Erythroblast (primary cell): ENCODE measurements at regions not wholly inside any gene's neighbourhood (a gene's known extent, or its start where the extent isn't known, plus 50 kb on each side); places are given as distances from the start of the nearest gene placed in this dataset.

ENCODE experiments used
- DNase-seq, 2 experiments: peaks; one replicate each; lab custom pipeline; 2025; lab: John Stamatoyannopoulos, UW
- GATA1 ChIP-seq: IDR thresholded peaks from 2 replicates; pipeline ENCODE4 v1.6.1; 2011; ENCODE audit warnings: low read depth, mild to moderate bottlenecking, control low read depth, low read length, moderate library complexity
- POLR2A ChIP-seq: IDR thresholded peaks from 2 replicates; pipeline ENCODE4 v1.6.1; 2011; ENCODE audit warnings: mild to moderate bottlenecking, low read length

DNA sequence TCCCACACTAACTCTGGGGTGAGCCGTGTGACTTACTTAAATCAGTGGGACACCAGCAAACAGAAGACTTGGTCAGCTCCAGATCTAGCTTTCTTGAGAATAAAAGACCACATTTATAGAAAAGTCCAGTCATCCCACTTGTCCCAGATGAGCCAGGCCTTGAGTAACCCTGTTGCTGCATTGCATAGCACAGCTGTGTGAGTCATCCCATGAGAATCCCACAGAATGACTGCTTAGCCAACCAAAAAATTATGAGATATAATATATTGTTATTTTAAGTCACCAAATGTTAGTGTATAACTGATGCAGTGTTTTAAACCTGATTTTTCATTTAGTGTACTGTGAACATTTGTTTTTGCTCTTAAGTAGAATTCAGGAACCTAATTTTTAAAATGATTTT is 94.2 kb upstream of the FSHR start:
- no peak for DNase-seq
- no peak for TF ChIP-seq POLR2A
- no peak for TF ChIP-seq GATA1

DNA sequence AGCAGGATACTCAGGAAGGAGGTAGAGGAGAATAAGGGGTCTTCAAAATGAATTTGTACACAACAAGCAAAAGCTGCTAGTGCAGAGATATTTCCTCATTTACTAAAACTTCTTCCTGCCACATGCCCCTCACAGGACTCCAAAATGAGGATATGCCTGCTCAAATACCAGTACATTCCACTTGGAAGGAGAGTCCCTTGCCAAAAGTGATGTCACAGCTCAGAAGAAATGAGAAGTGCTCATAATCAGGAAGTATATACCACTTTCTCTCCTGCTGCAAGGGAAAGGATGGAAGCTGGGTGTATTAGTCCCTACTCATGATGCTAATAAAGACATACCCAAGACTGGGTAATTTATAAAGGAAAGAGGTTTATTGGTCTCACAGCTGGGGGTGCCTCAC is 87.7 kb upstream of the FSHR start:
- no peak for DNase-seq
- TF ChIP-seq POLR2A = no peak
- no peak for TF ChIP-seq GATA1

DNA sequence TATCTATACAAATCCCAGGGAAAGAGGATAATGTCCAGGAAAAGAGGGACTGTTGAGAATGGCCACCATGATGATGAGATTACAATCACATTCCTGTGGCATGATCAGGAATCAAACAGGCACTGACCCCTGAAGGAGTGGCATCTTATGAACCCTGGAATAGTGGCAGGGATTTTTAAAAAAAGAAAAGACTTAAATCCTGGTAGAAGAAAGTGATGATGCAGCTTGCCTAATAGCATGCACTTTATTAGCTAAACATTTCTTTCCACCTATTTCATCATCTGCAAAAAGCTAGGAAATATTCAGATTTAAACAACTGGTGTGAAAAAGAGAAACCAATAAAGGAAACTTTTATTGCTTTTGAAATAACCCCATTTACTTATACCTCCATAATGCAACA is 87.2 kb upstream of the FSHR start:
- no peak for TF ChIP-seq GATA1
- no peak for TF ChIP-seq POLR2A
- no peak for DNase-seq

DNA sequence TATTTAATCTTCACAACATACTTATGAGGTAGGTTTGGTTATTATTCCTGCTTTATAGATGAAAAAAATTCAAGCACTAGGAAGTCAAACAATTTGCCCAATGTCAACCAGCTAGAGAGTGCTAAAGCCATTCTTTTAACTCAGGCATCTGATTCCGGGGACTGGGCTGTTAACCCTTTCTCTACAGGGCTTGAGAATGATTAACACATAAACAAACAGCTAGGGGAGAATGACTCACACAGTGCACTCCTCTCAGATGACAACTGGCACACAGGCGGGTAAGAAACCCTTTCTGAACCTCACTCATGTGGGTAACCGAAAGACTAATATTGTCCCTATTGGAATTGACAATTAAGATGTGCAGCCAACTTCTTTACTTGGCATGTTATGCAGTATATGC is 86.3 kb upstream of the FSHR start:
- TF ChIP-seq GATA1 (no peak), POLR2A (no peak)
- DNase-seq = no peak

DNA sequence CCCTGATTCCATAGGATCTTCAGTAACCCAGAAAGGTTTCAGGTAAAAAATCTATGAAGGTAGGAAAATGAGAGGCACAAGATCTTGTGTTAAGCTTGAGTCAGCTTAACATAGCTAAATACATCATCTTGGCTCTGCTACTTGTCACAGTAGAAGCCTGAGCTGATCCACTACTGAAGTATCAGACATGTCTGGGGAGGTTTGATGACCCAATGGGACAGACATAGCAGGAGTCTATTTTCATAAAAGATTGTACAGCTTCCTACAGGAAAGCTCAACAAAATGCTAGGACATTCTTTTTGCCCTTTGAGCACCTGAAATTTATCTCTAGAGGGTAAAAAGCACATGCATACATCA is 84.3 kb upstream of the FSHR start:
- TF ChIP-seq POLR2A (no peak), GATA1 (no peak)
- DNase-seq = no peak

DNA sequence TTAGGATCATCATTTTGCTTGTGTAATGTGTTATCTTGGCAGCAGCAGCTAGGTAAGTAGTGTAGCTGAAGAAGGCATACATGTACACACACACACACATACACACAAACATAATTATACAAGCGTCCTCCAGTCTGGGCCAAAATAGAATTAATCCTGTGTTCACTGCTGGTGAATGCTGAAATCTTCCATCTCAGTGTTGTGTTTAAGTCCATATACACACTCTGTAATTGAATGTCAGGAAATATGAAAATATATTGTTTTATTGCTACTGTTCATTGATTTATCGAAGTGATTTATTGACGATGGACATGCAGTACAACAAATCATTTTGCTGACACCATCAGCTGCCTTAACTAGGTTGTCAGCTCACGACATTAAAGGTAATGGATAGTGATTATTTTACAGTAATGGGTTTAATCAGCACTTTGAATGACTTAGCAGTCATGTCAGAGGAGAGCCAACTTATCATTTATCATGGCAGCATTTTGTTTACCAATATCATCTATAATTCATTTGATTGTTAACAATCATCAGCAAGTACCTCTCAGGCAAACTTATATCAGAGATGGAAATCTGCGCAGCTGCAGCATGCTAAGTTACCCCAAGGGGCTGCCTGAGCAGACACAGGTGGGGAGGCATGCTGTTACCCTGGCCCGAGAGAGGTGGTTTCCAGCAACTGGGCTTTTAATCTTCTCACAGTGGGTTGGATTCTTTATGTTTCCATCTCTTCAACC is 83.7 kb upstream of the FSHR start:
- TF ChIP-seq POLR2A (no peak), GATA1 (no peak)
- no peak for DNase-seq

DNA sequence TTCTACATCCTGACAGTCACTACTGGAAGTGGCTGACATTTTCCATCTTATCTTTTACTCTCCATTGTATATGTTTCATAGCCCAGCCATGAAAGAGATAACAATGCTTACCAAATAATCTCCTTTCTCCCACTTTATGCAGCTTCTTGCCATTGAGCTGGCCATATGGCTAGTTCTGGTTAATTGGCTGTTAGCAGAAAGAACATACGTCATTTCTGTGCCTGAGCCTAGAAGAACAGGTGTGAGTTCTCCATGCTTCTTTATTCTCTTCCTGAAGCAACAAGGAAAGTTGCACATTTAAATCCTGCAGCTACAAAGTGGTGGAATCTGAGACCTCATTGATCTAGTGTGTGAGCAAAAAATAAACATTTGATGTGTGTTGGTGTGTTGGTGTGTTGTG is 82.0 kb upstream of the FSHR start:
- TF ChIP-seq GATA1 = no peak
- TF ChIP-seq POLR2A = no peak

DNA sequence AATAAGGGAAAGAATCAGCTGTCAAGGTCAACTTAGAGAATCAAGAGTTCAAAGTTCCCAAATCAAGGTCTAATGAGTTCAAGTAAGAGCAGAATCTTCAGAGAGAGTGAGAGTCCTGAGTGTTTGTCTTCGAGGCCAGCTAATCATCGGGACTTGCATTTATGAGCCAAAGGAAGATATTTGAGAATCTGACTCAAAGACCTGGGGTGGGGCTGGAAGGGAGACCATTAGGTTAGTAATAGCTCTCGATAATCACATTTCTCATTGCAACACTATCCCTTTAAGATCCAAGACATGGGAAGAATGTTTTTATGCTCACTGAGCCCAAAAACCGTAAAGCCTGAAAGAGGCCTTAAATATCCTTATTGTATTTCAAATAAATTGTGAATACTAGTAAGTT is 72.0 kb upstream of the FSHR start:
- no peak for DNase-seq
- TF ChIP-seq GATA1 = no peak
- no peak for TF ChIP-seq POLR2A

More for the DNA sequence above, 82.0 kb upstream of the FSHR start:
- no peak for DNase-seq

DNA sequence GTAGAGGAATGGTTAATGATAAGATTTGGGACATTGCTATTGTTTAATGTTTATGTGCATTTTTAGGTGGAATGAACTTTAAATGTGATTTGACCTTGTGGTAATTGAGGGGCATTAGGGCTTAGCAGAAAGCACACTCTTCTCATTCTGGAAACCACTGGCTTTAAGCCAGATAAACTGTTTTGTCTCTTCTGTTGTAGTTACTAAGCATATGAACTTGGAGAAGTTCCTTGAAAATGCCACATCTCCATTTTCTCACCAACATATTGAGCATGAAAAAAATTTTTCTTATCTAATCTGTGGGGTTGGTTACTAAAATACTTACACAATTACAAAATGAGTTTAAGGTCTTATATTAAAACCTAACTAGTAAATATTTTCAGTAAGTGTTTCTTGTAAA is 70.8 kb upstream of the FSHR start:
- TF ChIP-seq GATA1 = no peak
- TF ChIP-seq POLR2A = no peak
- DNase-seq = no peak

DNA sequence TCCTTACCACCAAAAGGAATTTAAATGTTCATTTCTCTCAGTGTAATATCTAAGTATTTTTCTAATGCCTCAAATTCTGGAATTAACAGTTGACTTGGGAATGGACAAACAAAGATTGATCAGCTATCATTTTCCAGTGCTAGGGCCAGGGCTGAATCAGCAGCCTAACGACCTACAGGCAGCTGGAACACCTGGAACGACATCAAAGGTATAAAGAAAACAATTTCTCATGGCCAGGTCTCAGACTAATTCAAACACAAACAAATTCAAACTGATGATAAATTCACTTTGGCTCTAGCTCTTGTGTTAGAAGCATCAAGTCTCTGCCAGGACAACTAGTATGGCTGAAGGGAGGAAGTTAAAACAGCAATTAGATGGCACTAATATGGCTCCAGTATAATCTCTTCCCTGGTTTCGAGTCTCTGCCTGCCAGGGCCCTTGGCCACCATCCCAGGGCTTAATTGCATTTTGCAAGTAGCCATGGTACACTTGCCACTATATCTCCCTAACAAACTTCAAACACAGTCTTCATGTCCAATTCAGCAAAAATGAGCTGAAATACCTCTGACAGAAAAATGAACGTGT is 70.2 kb upstream of the FSHR start:
- no peak for DNase-seq
- TF ChIP-seq POLR2A (no peak), GATA1 (no peak)

DNA sequence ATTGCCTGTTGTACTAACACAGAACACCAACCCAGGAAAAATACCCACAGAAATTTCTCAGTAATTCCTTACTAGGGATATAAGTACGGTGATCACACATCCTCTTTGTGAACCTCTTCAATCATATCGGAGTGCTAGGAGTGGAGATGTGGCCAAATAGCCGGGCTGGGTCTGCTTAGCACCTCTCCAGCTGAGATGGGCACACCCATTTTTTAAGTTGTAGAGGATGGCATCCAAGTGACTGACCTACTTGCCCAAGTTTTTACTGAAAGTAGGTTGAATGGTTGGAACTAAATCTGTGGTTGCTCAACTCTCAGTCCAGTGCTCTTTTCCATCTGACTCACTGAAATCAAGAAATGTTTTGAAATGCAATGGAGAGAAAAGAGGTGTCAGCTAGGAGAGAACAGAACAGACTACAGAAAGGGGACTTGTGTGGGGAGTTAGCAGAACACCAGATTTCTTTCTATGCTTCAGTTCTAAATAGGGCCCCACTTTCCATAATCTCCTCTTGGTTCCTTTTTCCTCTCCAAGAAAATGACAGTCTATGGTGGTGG is 68.7 kb upstream of the FSHR start:
- TF ChIP-seq GATA1 (no peak), POLR2A (no peak)
- DNase-seq = no peak

DNA sequence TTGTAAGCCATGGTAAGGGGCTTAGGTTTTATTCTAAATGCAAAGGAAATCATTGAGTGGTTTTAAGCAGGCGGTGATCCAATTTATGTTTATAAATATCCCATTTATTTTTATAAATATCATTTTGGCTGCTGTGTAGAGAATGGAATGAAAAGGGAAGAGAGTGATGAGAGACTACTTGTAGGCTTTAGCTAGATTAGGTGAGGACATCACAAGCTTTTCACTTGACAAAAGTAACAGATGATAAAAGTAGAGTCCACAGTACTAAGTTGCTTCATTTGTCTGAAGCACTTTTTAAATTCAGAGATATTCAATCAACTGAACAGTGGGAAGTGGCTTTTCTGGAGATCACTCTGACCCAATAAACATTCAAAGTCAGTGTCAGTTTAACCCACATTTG is 65.4 kb upstream of the FSHR start:
- TF ChIP-seq POLR2A (no peak), GATA1 (no peak)

DNA sequence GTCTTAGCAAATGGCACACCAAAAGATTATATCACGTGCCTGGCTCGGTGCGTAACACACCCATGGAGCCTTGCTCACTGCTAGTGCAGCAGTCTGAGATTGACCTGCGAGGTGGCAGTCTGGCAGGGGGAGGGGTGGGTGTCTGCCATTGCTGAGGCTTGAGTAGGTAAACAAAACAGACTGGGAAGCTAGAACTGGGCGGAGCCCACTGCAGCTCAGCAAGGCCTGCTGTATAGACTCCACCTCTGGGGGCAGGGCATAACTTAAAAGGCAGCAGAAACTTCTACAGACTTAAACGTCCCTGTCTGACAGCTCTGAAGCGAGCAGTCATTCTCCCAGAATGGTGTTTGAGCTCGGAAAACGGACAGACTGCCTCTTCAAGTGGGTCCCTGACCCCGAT is 55.9 kb upstream of the FSHR start:
- no peak for TF ChIP-seq GATA1
- TF ChIP-seq POLR2A = no peak
- no peak for DNase-seq

More for the DNA sequence above, 65.4 kb upstream of the FSHR start:
- DNase-seq = no peak

DNA sequence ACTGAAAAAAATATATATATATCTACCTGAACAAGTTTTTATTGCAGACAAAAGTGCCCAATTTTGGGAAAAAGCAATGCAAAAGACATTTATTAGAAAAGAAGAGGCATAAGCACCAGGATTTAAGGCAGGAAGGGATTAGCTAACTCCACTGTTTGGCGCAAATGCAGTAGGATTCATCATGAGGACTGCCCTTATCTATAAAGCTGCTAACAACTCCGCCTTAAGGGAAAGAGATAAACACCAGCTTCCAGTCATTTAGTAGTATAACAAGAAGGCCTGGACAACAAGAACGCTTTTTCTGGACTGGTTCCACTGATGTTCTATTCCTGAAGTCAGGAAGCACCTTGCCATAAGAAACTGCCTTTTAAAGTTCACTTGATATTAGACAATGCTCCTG is 52.9 kb upstream of the FSHR start:
- DNase-seq = no peak
- no peak for TF ChIP-seq GATA1
- TF ChIP-seq POLR2A = no peak
